RWPE1 (cell line): ENCODE measurements at regions not wholly inside any gene's neighbourhood (a gene's known extent, or its start where the extent isn't known, plus 50 kb on each side); places are given as distances from the start of the nearest gene placed in this dataset.
"Not testable (repeated sequence)": the region's sequence is repeated elsewhere in the genome, so short reads cannot be mapped to it uniquely, and the experiment has no call there.

Experiments used
- CTCF ChIA-PET: fragments of 350-600 bp; sonication (Branson Sonifier 250); formaldehyde crosslinking; extraction: SDS; loops from one replicate; lab custom pipeline; 2021; lab: Yijun Ruan, JAX
- POLR2A ChIA-PET: fragments of 400-600 bp; formaldehyde crosslinking; extraction: SDS; loops from one replicate; lab custom pipeline; 2020; ENCODE audit warnings: antibody characterized with exemption; ENCODE audit not compliant: low non-redundant PET; lab: Yijun Ruan, JAX
- DNase-seq: peaks from one replicate; pipeline ENCODE4 v3.0.0; 2012; ENCODE audit warnings: low spot score
- H3K27ac ChIP-seq: fragments of 450-650 bp; 2 replicates; pipeline ENCODE4 v1.5.1; 2017
- CTCF ChIP-seq: fragments of 450-650 bp; conservative IDR thresholded peaks from 2 replicates; pipeline ENCODE4 v1.5.1; 2017; ENCODE audit warnings: low read depth, mild to moderate bottlenecking

GRCh38 chr13:81563091-81563490 is 1222.2 kb upstream of the SPRY2 start:
- H3K27ac ChIP-seq: no peak overlapping the region
- TF ChIP-seq CTCF: no peak
- DNase-seq: no peak
- ChIA-PET CTCF (interaction anchor here (0.6 kb wide), 1 partner anchor 130 kb away, joined by 3 read pairs; no protein-coding TSS in a partner anchor), POLR2A (no interaction called here)

GRCh38 chr13:81562598-81562997 is 1221.7 kb upstream of the SPRY2 start:
- no peak for DNase-seq
- ChIA-PET CTCF (interaction anchor here (0.6 kb wide), 1 partner anchor 131 kb away, joined by 3 read pairs; no protein-coding TSS in a partner anchor), POLR2A (no interaction called here)
- TF ChIP-seq CTCF: no peak
- H3K27ac ChIP-seq: no peak overlapping the region

DNA sequence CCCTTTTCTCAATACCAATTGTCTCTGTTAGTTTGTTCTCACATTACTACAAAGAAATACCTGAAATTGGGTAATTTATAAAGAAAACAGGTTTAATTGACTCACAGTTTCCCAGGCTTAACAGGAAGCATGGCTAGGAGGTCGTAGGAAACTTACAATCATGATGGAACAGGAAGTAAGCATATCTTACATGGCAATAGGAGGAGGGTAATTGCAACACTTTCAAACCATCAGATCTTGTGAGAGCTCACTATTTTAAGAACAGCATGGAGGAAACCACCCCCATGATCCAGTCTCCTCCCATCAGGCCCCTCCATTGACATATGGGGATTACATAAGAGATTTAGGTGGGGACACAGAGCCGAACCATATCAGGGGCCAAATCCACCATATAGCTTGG is 1210.1 kb upstream of the SPRY2 start:
- POLR2A ChIA-PET: no interaction called here
- H3K27ac ChIP-seq: no peak overlapping the region
- DNase-seq: no peak
- CTCF ChIA-PET: no interaction called here
- no peak for TF ChIP-seq CTCF

GRCh38 chr13:81546294-81546693 is 1205.4 kb upstream of the SPRY2 start:
- CTCF ChIA-PET, POLR2A ChIA-PET, DNase-seq, H3K27ac ChIP-seq: not testable (repeated sequence)

GRCh38 chr13:81540777-81541176 is 1199.9 kb upstream of the SPRY2 start:
- ChIA-PET CTCF (interaction anchor here (0.6 kb wide), 1 partner anchor 20 kb away, joined by 3 read pairs; no protein-coding TSS in a partner anchor), POLR2A (no interaction called here)
- DNase-seq: no peak
- H3K27ac ChIP-seq: no peak overlapping the region
- no peak; the same call in 1 of the 2 replicates for TF ChIP-seq CTCF

DNA sequence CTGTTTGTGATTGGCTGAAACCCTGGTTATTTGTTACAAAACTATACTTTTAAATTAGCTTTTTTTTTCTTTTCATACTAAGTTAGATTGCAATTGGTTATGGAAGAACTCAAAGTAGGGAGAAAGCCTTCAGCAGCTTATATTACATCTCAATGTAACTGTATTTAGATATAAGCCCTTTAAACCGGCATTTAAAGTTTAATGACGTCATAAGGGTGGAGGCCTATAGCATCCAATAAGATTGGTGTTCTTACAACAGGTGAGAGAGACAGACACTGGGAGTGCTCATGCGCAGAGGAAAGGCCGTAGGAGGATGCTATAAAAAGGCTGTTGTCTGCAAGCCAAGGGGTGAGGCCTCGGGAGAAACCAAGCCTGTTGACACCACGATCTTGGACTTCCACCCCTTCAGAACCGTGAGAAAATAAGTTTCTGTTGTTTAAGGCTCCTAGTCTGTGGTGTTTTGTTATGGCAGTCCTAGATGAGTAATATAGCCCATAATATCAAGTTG is 1198.8 kb upstream of the SPRY2 start:
- CTCF ChIA-PET: interaction anchor here (0.6 kb wide), 1 partner anchor 1219 kb away, joined by 4 read pairs; no protein-coding TSS in a partner anchor
- no peak overlapping the region for H3K27ac ChIP-seq
- DNase-seq: no peak
- POLR2A ChIA-PET: no interaction called here
- TF ChIP-seq CTCF: no peak

DNA sequence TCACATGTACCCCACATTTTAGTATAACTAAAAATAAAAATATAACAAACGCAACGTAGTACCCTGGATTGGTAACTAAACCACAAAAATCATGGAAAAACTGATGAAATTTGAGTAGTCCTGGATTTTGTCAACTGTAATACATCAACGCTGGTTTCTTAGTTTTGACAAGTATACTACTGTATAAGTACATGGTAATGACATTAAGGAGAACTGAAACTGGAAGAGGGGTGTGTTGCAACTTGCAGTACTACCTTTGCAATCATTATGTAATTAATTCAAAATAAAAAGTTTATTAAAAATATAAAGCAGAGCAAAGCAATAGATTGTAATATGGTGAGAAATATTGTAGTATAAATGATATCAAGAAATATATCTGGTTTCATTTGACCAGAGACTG is 1158.0 kb upstream of the SPRY2 start:
- no peak overlapping the region for H3K27ac ChIP-seq
- no peak for TF ChIP-seq CTCF
- DNase-seq: no peak
- POLR2A ChIA-PET: no interaction called here
- CTCF ChIA-PET: no interaction called here
